ENCODE measurements at regions not wholly inside any gene's neighbourhood (a gene's known extent, or its start where the extent isn't known, plus 50 kb on each side); places are given as distances from the start of the nearest gene placed in this dataset.

- TF ChIP-seq CUX1 (CRISPR knock-in tag; IDR thresholded peaks at IDR 0.05), result no peak
- TF ChIP-seq RB1 (IDR thresholded peaks at IDR 0.05; ENCODE audit: low read depth), result peak; percentile 88
- TF ChIP-seq TAL1 (IDR thresholded peaks at IDR 0.05), result 0 out of 2 replicates have a peak, but pooled peaks have one; percentile 3
- no peak for TF ChIP-seq TBL1XR1 (IDR thresholded peaks at IDR 0.05; ENCODE audit: low read length in 2 of 2)
- TF ChIP-seq TRIM24 (IDR thresholded peaks at IDR 0.05), result peak in 1 of 2 experiments; percentile 48; a peak in 1 of 4 replicates
- peak; percentile 66 for TF ChIP-seq SMAD4 (CRISPR knock-in tag; conservative IDR thresholded peaks at IDR 0.05)
- TF ChIP-seq BACH1 (tag; IDR thresholded peaks at IDR 0.05), result peak; percentile 77
- no peak for TF ChIP-seq SRSF7 (optimal IDR thresholded peaks at IDR 0.05; ENCODE audit: low read depth, low read length)
- no peak for TF ChIP-seq NFE2L1 (tag; IDR thresholded peaks at IDR 0.05; ENCODE audit: borderline replicate concordance, low read depth)
- no peak for TF ChIP-seq XRCC5 (IDR thresholded peaks at IDR 0.05; ENCODE audit: low read depth, low read length)
- no peak for TF ChIP-seq ZNF134 (CRISPR knock-in tag; conservative IDR thresholded peaks at IDR 0.05)
- no peak for TF ChIP-seq ETS2 (tag; IDR thresholded peaks at IDR 0.05; ENCODE audit: borderline replicate concordance, poor library complexity, severe bottlenecking)
- TF ChIP-seq, protein P1, sequence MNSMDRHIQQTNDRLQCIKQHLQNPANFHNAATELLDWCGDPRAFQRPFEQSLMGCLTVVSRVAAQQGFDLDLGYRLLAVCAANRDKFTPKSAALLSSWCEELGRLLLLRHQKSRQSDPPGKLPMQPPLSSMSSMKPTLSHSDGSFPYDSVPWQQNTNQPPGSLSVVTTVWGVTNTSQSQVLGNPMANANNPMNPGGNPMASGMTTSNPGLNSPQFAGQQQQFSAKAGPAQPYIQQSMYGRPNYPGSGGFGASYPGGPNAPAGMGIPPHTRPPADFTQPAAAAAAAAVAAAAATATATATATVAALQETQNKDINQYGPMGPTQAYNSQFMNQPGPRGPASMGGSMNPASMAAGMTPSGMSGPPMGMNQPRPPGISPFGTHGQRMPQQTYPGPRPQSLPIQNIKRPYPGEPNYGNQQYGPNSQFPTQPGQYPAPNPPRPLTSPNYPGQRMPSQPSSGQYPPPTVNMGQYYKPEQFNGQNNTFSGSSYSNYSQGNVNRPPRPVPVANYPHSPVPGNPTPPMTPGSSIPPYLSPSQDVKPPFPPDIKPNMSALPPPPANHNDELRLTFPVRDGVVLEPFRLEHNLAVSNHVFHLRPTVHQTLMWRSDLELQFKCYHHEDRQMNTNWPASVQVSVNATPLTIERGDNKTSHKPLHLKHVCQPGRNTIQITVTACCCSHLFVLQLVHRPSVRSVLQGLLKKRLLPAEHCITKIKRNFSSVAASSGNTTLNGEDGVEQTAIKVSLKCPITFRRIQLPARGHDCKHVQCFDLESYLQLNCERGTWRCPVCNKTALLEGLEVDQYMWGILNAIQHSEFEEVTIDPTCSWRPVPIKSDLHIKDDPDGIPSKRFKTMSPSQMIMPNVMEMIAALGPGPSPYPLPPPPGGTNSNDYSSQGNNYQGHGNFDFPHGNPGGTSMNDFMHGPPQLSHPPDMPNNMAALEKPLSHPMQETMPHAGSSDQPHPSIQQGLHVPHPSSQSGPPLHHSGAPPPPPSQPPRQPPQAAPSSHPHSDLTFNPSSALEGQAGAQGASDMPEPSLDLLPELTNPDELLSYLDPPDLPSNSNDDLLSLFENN (IDR thresholded peaks at IDR 0.05; ENCODE audit: low read depth in 2 of 2, low read length in 2 of 2), result no peak
- peak; percentile 63 for TF ChIP-seq POLR2A (conservative IDR thresholded peaks at IDR 0.05)
- TF ChIP-seq GATAD2B (IDR thresholded peaks at IDR 0.05; ENCODE audit: borderline replicate concordance), result peak; percentile 85
- TF ChIP-seq GMEB1 (CRISPR knock-in tag; IDR thresholded peaks at IDR 0.05), result peak; percentile 87
- TF ChIP-seq HCFC1 (IDR thresholded peaks at IDR 0.05; ENCODE audit: low read depth, low read length), result 0 out of 2 replicates have a peak, but pooled peaks have one; percentile 15
- TF ChIP-seq NR2C2 (CRISPR knock-in tag; IDR thresholded peaks at IDR 0.05), result no peak
- TF ChIP-seq NR2C2 (tag; IDR thresholded peaks at IDR 0.05), result peak; percentile 52
Measured at GRCh38 chr14:34059925-34060650, 109.2 kb upstream of the EGLN3 start (continued).

All from K562 (cell line).